GM19328 (cell line): ENCODE measurements at regions not wholly inside any gene's neighbourhood (a gene's known extent, or its start where the extent isn't known, plus 50 kb on each side); places are given as distances from the start of the nearest gene placed in this dataset.

Source experiments
- ATAC-seq: cut with Tn5 transposase; IDR thresholded peaks from one replicate; pipeline ENCODE4 v1.9.1; 2021; ENCODE audit warnings: mild to moderate bottlenecking, moderate library complexity; ENCODE audit not compliant: unreplicated experiment

- ATAC-seq = no peak
Observed at GRCh38 chr9:84173961-84174360, 166.6 kb downstream of the SLC28A3 start.

GRCh38 chr9:84174486-84174885 lies 166.1 kb downstream of the SLC28A3 start:
- no peak for ATAC-seq

GRCh38 chr9:84177407-84177806 lies 163.2 kb downstream of the SLC28A3 start:
- no peak for ATAC-seq

GRCh38 chr9:84179531-84179930 lies 161.0 kb downstream of the SLC28A3 start:
- ATAC-seq = no peak

GRCh38 chr9:84187090-84187489 lies 153.5 kb downstream of the SLC28A3 start:
- ATAC-seq = no peak

- no peak for ATAC-seq
Observed at GRCh38 chr9:84189904-84190303, 150.7 kb downstream of the SLC28A3 start.

- no peak for ATAC-seq
Observed at GRCh38 chr9:84190411-84190810, 150.1 kb downstream of the SLC28A3 start.

GRCh38 chr9:84206801-84207370 lies 133.7 kb downstream of the SLC28A3 start:
- ATAC-seq = no peak

GRCh38 chr9:84207491-84207951 lies 133.0 kb downstream of the SLC28A3 start:
- ATAC-seq = no peak

GRCh38 chr9:84212246-84212645 lies 128.3 kb downstream of the SLC28A3 start:
- ATAC-seq = no peak

GRCh38 chr9:84212982-84213381 lies 127.6 kb downstream of the SLC28A3 start:
- ATAC-seq = no peak

- no peak for ATAC-seq
Observed at GRCh38 chr9:84216151-84216550, 124.4 kb downstream of the SLC28A3 start.

- no peak for ATAC-seq
Observed at GRCh38 chr9:84218322-84218721, 122.2 kb downstream of the SLC28A3 start.

GRCh38 chr9:84224246-84224645 lies 116.3 kb downstream of the SLC28A3 start:
- ATAC-seq = no peak
